GM12878 (cell line): ENCODE measurements at regions not wholly inside any gene's neighbourhood (a gene's known extent, or its start where the extent isn't known, plus 50 kb on each side); places are given as distances from the start of the nearest gene placed in this dataset.

ENCODE experiments used
- ATAC-seq: fragments of 200-7000 bp; cut with Tn5 transposase; 3 replicates; pipeline ENCODE4 v1.9.1; 2020; ENCODE audit warnings: mild to moderate bottlenecking, moderate library complexity
- BruUV-seq: library from RNA; stranded (reverse); fragments of 400-500 nt; replicated peaks from 2 replicates; lab custom pipeline; 2021; lab: Mats Ljungman, UMichigan
- CTCF ChIA-PET: fragments of 300-600 bp; sonication (Branson Sonifier 250); formaldehyde crosslinking; extraction: SDS; loops from one replicate; lab custom pipeline; 2021; ENCODE audit warnings: inconsistent platforms; lab: Yijun Ruan, JAX
- POLR2A ChIA-PET: fragments of 350-600 bp; formaldehyde crosslinking; extraction: SDS; loops from one replicate; lab custom pipeline; 2021; ENCODE audit warnings: inconsistent platforms; lab: Charles Lee
- RAD21 ChIA-PET: fragments of 300-600 bp; sonication (Branson Sonifier 250); formaldehyde crosslinking; loops from one replicate; lab custom pipeline; 2023; ENCODE audit warnings: antibody characterized with exemption; ENCODE audit not compliant: unreplicated experiment; lab: Charles Lee
- SMC1A ChIA-PET: fragments of 300-600 bp; sonication (Branson Sonifier 250); formaldehyde crosslinking; loops from one replicate; lab custom pipeline; 2023; ENCODE audit not compliant: unreplicated experiment, uncharacterized antibody; lab: Charles Lee
- DNase-seq: peaks from one replicate; pipeline ENCODE4 v3.0.0-alpha.2; 2011; ENCODE audit warnings: low read depth, low spot score
- FAIRE-seq: peaks from 3 replicates; lab custom pipeline; 2011; peaks lifted over from hg19 to GRCh38; lab: Jason Lieb, UNC
- H2AFZ ChIP-seq: 2 replicates; pipeline ENCODE4 v1.6.0; 2011; ENCODE audit warnings: low read depth, low read length, control low read depth; ENCODE audit not compliant: control insufficient read depth
- H3K27ac ChIP-seq: 2 replicates; pipeline ENCODE4 v1.5.1; 2011; ENCODE audit warnings: control low read depth; ENCODE audit not compliant: control insufficient read depth, insufficient read depth
- H3K27me3 ChIP-seq, 2 experiments: replicated peaks in 1 of 2; 2 replicates each; pipeline versions ENCODE4 v1.6.0 to v1.6.1; 2011; ENCODE audit warnings: low read length in 1 of 2; ENCODE audit not compliant: control insufficient read depth in 2 of 2, insufficient read depth in 2 of 2
- H3K36me3 ChIP-seq, 2 experiments: 2 replicates each; pipeline ENCODE4 v1.5.1; 2011; ENCODE audit warnings: low read length in 1 of 2; ENCODE audit not compliant: control insufficient read depth in 2 of 2, insufficient read depth in 2 of 2
- H3K4me1 ChIP-seq: 2 replicates; pipeline ENCODE4 v1.6.1; 2011; ENCODE audit warnings: mild to moderate bottlenecking, low read length, moderate library complexity, mixed read lengths; ENCODE audit not compliant: control insufficient read depth, insufficient read depth
- H3K4me2 ChIP-seq: 2 replicates; pipeline ENCODE4 v1.6.0; 2011; ENCODE audit warnings: control low read depth; ENCODE audit not compliant: control insufficient read depth, insufficient read depth
- H3K4me3 ChIP-seq: fragments of 200-600 bp; sonication (generic); 2 replicates; pipeline ENCODE4 v1.5.1; 2016
- H3K79me2 ChIP-seq: 2 replicates; pipeline ENCODE4 v1.6.0; 2011; ENCODE audit warnings: low read length; ENCODE audit not compliant: control insufficient read depth, insufficient read depth
- H3K9ac ChIP-seq: 2 replicates; pipeline ENCODE4 v1.8.0; 2011; ENCODE audit warnings: low read length, control low read depth, mixed read lengths; ENCODE audit not compliant: control insufficient read depth, insufficient read depth
- H3K9me3 ChIP-seq: replicated peaks from 3 replicates; pipeline ENCODE4 v1.5.1; 2011; ENCODE audit warnings: mild to moderate bottlenecking, low read length; ENCODE audit not compliant: control insufficient read depth, insufficient read depth
- H4K20me1 ChIP-seq: 2 replicates; pipeline ENCODE4 v1.6.0; 2011; ENCODE audit not compliant: control insufficient read depth, insufficient read depth
- ASH2L ChIP-seq: fragments of 300-600, 200-600 bp; sonication (generic); IDR thresholded peaks from 2 replicates; pipeline ENCODE4 v1.6.1; 2017; ENCODE audit warnings: low read depth, mild to moderate bottlenecking, borderline replicate concordance
- CHD2 ChIP-seq: IDR thresholded peaks from 2 replicates; pipeline ENCODE4 v1.6.1; 2011; ENCODE audit warnings: low read depth, low read length, improper control_type of control experiment, borderline replicate concordance
- JUNB ChIP-seq: IDR thresholded peaks from 2 replicates; pipeline ENCODE4 v1.6.1; 2016; ENCODE audit warnings: antibody characterized with exemption, mild to moderate bottlenecking
- NRF1 ChIP-seq: conservative IDR thresholded peaks from 2 replicates; pipeline ENCODE4 v1.6.1; 2011; ENCODE audit warnings: mild to moderate bottlenecking, low read depth, low read length, improper control_type of control experiment
- SMAD1 ChIP-seq: fragments of 450-650 bp; IDR thresholded peaks from 2 replicates; pipeline ENCODE4 v1.6.1; 2018; ENCODE audit warnings: mild to moderate bottlenecking, low read depth; ENCODE audit not compliant: partially characterized antibody
- SMC3 ChIP-seq: IDR thresholded peaks from 2 replicates; pipeline ENCODE4 v1.6.1; 2011; ENCODE audit warnings: low read length, improper control_type of control experiment, borderline replicate concordance
- STAT1 ChIP-seq: fragments of 450-650 bp; conservative IDR thresholded peaks from 2 replicates; pipeline ENCODE4 v1.6.1; 2014; ENCODE audit warnings: antibody characterized with exemption, mild to moderate bottlenecking
- SUZ12 ChIP-seq: fragments of 200-600 bp; sonication (generic); IDR thresholded peaks from one replicate; pipeline ENCODE4 v1.6.1; 2018; ENCODE audit warnings: antibody characterized with exemption, mild to moderate bottlenecking; ENCODE audit not compliant: unreplicated experiment
- WRNIP1 ChIP-seq: IDR thresholded peaks from 2 replicates; pipeline ENCODE4 v1.6.1; 2011; ENCODE audit warnings: low read depth, low read length, improper control_type of control experiment, borderline replicate concordance
- YY1 ChIP-seq: IDR thresholded peaks from 2 replicates; pipeline ENCODE4 v1.6.1; 2011; ENCODE audit warnings: low read depth, mild to moderate bottlenecking, low read length
- WGBS: methylation state at CpG from one replicate; pipeline ENCODE4 v1.1.6; 2016; ENCODE audit warnings: low lambda C conversion rate; ENCODE audit not compliant: insufficient replicate concordance, insufficient coverage; ENCODE audit errors: missing lambda C conversion rate; 5-methylcytosine and 5-hydroxymethylcytosine counted together
- in situ Hi-C: fragments of 300-500 bp; cut with MboI; formaldehyde crosslinking; loops from 9 replicates; pipeline ENCODE4 v1.14.3; 2018; ENCODE audit warnings: mixed read lengths
- intact Hi-C: fragments of 100-400 bp; cut with micrococcal nuclease; formaldehyde crosslinking; loops from one replicate; pipeline ENCODE4 v1.14.2; 2022; ENCODE audit not compliant: unreplicated experiment
- TF ChIP-seq, protein P1 (sequence below): fragments of 450-650 bp; IDR thresholded peaks from 2 replicates; pipeline ENCODE4 v1.6.1; 2017; ENCODE audit warnings: mild to moderate bottlenecking, moderate library complexity
- TF ChIP-seq, protein P2 (sequence below): IDR thresholded peaks from 2 replicates; pipeline ENCODE4 v1.6.1; 2012; ENCODE audit warnings: improper control_type of control experiment, low read depth, low read length; ENCODE audit not compliant: insufficient replicate concordance
- TF ChIP-seq, protein P3 (sequence below): IDR thresholded peaks from 2 replicates; pipeline ENCODE4 v1.6.1; 2011; ENCODE audit warnings: mild to moderate bottlenecking, low read depth, low read length, moderate library complexity; ENCODE audit not compliant: insufficient replicate concordance

DNA sequence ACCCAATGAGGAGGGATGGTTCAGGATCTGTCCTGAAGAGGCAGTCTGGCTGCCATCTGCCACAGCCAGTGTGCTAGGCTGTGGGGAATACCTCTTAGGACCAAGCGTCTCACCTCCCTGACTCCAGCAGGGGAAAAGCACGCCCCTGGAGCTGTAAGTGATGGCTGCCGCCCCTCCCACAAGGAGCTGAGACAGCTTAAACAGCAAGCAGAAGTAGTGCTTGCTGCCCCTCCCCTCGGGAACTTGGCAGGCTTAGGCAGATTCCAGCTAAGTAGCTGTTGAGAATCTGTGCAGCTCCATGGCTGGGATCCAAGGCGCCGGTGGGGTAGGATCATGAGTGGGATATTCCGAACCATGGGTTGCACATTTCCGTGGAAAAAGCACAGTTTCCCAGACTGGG lies 360.4 kb upstream of the MDGA2 start:
- in situ Hi-C loops (no loop called here), intact Hi-C loops (no loop called here)
- ChIA-PET SMC1A (no interaction called here), RAD21 (no interaction called here), POLR2A (no interaction called here), CTCF (no interaction called here)
- WGBS: 53% methylated on average over 8 of the region's 8 CpGs
- H3K9ac ChIP-seq: no peak overlapping the region
- H3K9me3 ChIP-seq: no peaks in the 10 kb centered on the region; the same call in 2 of the 3 replicates
- DNase-seq (no peak), ATAC-seq (no peak), FAIRE-seq (no peak)
- no peaks in the 10 kb centered on the region for H3K4me1 ChIP-seq
- no peak overlapping the region for H3K27ac ChIP-seq
- H3K4me2 ChIP-seq: no peak overlapping the region
- no peaks in the 10 kb centered on the region for H3K27me3 ChIP-seq
- H4K20me1 ChIP-seq: no peaks in the 10 kb centered on the region
- no peaks in the 10 kb centered on the region for H3K36me3 ChIP-seq
- no peak overlapping the region for H2AFZ ChIP-seq
- H3K79me2 ChIP-seq: no peaks in the 10 kb centered on the region
- no TSS peak for BruUV-seq
- no peak overlapping the region for H3K4me3 ChIP-seq
- no peak for TF ChIP-seq ASH2L
- TF ChIP-seq, protein P1, sequence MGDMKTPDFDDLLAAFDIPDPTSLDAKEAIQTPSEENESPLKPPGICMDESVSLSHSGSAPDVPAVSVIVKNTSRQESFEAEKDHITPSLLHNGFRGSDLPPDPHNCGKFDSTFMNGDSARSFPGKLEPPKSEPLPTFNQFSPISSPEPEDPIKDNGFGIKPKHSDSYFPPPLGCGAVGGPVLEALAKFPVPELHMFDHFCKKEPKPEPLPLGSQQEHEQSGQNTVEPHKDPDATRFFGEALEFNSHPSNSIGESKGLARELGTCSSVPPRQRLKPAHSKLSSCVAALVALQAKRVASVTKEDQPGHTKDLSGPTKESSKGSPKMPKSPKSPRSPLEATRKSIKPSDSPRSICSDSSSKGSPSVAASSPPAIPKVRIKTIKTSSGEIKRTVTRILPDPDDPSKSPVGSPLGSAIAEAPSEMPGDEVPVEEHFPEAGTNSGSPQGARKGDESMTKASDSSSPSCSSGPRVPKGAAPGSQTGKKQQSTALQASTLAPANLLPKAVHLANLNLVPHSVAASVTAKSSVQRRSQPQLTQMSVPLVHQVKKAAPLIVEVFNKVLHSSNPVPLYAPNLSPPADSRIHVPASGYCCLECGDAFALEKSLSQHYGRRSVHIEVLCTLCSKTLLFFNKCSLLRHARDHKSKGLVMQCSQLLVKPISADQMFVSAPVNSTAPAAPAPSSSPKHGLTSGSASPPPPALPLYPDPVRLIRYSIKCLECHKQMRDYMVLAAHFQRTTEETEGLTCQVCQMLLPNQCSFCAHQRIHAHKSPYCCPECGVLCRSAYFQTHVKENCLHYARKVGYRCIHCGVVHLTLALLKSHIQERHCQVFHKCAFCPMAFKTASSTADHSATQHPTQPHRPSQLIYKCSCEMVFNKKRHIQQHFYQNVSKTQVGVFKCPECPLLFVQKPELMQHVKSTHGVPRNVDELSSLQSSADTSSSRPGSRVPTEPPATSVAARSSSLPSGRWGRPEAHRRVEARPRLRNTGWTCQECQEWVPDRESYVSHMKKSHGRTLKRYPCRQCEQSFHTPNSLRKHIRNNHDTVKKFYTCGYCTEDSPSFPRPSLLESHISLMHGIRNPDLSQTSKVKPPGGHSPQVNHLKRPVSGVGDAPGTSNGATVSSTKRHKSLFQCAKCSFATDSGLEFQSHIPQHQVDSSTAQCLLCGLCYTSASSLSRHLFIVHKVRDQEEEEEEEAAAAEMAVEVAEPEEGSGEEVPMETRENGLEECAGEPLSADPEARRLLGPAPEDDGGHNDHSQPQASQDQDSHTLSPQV: no peak
- no peak for TF ChIP-seq CHD2
- no peak for TF ChIP-seq SMAD1
- no peak for TF ChIP-seq WRNIP1
- no peak for TF ChIP-seq JUNB
- no peak for TF ChIP-seq YY1
- no peak for TF ChIP-seq SMC3
- no peak for TF ChIP-seq NRF1
- TF ChIP-seq, protein P2, sequence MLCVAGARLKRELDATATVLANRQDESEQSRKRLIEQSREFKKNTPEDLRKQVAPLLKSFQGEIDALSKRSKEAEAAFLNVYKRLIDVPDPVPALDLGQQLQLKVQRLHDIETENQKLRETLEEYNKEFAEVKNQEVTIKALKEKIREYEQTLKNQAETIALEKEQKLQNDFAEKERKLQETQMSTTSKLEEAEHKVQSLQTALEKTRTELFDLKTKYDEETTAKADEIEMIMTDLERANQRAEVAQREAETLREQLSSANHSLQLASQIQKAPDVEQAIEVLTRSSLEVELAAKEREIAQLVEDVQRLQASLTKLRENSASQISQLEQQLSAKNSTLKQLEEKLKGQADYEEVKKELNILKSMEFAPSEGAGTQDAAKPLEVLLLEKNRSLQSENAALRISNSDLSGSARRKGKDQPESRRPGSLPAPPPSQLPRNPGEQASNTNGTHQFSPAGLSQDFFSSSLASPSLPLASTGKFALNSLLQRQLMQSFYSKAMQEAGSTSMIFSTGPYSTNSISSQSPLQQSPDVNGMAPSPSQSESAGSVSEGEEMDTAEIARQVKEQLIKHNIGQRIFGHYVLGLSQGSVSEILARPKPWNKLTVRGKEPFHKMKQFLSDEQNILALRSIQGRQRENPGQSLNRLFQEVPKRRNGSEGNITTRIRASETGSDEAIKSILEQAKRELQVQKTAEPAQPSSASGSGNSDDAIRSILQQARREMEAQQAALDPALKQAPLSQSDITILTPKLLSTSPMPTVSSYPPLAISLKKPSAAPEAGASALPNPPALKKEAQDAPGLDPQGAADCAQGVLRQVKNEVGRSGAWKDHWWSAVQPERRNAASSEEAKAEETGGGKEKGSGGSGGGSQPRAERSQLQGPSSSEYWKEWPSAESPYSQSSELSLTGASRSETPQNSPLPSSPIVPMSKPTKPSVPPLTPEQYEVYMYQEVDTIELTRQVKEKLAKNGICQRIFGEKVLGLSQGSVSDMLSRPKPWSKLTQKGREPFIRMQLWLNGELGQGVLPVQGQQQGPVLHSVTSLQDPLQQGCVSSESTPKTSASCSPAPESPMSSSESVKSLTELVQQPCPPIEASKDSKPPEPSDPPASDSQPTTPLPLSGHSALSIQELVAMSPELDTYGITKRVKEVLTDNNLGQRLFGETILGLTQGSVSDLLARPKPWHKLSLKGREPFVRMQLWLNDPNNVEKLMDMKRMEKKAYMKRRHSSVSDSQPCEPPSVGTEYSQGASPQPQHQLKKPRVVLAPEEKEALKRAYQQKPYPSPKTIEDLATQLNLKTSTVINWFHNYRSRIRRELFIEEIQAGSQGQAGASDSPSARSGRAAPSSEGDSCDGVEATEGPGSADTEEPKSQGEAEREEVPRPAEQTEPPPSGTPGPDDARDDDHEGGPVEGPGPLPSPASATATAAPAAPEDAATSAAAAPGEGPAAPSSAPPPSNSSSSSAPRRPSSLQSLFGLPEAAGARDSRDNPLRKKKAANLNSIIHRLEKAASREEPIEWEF: no peak
- no peak for TF ChIP-seq STAT1
- TF ChIP-seq SUZ12: no peak
- TF ChIP-seq, protein P3, sequence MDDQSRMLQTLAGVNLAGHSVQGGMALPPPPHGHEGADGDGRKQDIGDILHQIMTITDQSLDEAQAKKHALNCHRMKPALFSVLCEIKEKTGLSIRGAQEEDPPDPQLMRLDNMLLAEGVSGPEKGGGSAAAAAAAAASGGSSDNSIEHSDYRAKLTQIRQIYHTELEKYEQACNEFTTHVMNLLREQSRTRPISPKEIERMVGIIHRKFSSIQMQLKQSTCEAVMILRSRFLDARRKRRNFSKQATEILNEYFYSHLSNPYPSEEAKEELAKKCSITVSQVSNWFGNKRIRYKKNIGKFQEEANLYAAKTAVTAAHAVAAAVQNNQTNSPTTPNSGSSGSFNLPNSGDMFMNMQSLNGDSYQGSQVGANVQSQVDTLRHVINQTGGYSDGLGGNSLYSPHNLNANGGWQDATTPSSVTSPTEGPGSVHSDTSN: no peak
